Colonic mucosa (tissue), 4 donors: ENCODE measurements at regions not wholly inside any gene's neighbourhood (a gene's known extent, or its start where the extent isn't known, plus 50 kb on each side); places are given as distances from the start of the nearest gene placed in this dataset.

Experiments used
- DNase-seq: peaks from one replicate; pipeline ENCODE4 v3.0.0-alpha.2; 2020
- H3K27ac ChIP-seq: fragments of 200-600 bp; one replicate; pipeline ENCODE4 v1.8.0; 2021
- H3K27me3 ChIP-seq: fragments of 200-600 bp; one replicate; pipeline ENCODE4 v1.8.0; 2021
- H3K36me3 ChIP-seq: fragments of 200-600 bp; one replicate; pipeline ENCODE4 v1.8.0; 2021
- H3K4me1 ChIP-seq: fragments of 200-600 bp; one replicate; pipeline ENCODE4 v1.8.0; 2021; ENCODE audit warnings: mild to moderate bottlenecking
- H3K4me3 ChIP-seq: fragments of 200-600 bp; one replicate; pipeline ENCODE4 v1.8.0; 2021
- H3K9ac ChIP-seq, 2 donors: one replicate each; pipeline ENCODE4 v1.7.0; 2013; ENCODE audit warnings: control low read depth in 2 of 2, low read depth in 2 of 2, low read length in 2 of 2
- H3K9me3 ChIP-seq: fragments of 200-600 bp; one replicate; pipeline ENCODE4 v1.8.0; 2021
- CTCF ChIP-seq: fragments of 200-600 bp; IDR thresholded peaks from one replicate; pipeline ENCODE4 v1.8.0; 2022; ENCODE audit warnings: antibody characterized with exemption, mild to moderate bottlenecking
- intact Hi-C: fragments of 100-400 bp; cut with DNase I; formaldehyde crosslinking; loops from one replicate; pipeline ENCODE4 v1.14.1; 2022
- donor health status: healthy.
- donor health status: DM: no; HTN: no; CAD: no.
- donor health status: DM: no; HTN: no; CAD: no.

GRCh38 chr6:91476000-91476399 lies 889.1 kb upstream of the MAP3K7 start:
- Histone ChIP-seq H3K36me3 (no peaks in the 10 kb centered on the region), H3K9me3 (no peaks in the 10 kb centered on the region), H3K27ac (no peak overlapping the region), H3K4me3 (no peak overlapping the region), H3K4me1 (no peaks in the 10 kb centered on the region), H3K27me3 (no peaks in the 10 kb centered on the region), H3K9ac (no peak overlapping the region)
- intact Hi-C loops = no loop called here
- DNase-seq = peak; percentile 50
- TF ChIP-seq CTCF = no peak

GRCh38 chr6:91465393-91465792 lies 878.5 kb upstream of the MAP3K7 start:
- TF ChIP-seq CTCF = no peak
- no peak overlapping the region for H3K27ac ChIP-seq
- no peak overlapping the region for H3K4me3 ChIP-seq
- no peak overlapping the region for H3K9ac ChIP-seq
- intact Hi-C loops = no loop called here
- no peak for DNase-seq
- no peaks in the 10 kb centered on the region for H3K27me3 ChIP-seq
- no peaks in the 10 kb centered on the region for H3K36me3 ChIP-seq
- H3K4me1 ChIP-seq = no peaks in the 10 kb centered on the region
- no peaks in the 10 kb centered on the region for H3K9me3 ChIP-seq

- H3K9ac ChIP-seq = no peak overlapping the region
- no peak for TF ChIP-seq CTCF
- no peaks in the 10 kb centered on the region for H3K4me1 ChIP-seq
- H3K27ac ChIP-seq = no peak overlapping the region
- no peak for DNase-seq
- H3K36me3 ChIP-seq = no peaks in the 10 kb centered on the region
- no peak overlapping the region for H3K4me3 ChIP-seq
- no peaks in the 10 kb centered on the region for H3K27me3 ChIP-seq
- H3K9me3 ChIP-seq = no peaks in the 10 kb centered on the region
- intact Hi-C loops = no loop called here
Observed at GRCh38 chr6:91464718-91465117, 877.8 kb upstream of the MAP3K7 start.

GRCh38 chr6:91464201-91464600 lies 877.3 kb upstream of the MAP3K7 start:
- Histone ChIP-seq H3K27ac (no peak overlapping the region), H3K9ac (no peak overlapping the region), H3K27me3 (no peaks in the 10 kb centered on the region), H3K4me3 (no peak overlapping the region), H3K36me3 (no peaks in the 10 kb centered on the region), H3K9me3 (no peaks in the 10 kb centered on the region), H3K4me1 (no peaks in the 10 kb centered on the region)
- intact Hi-C loops = no loop called here
- no peak for TF ChIP-seq CTCF
- no peak for DNase-seq

- TF ChIP-seq CTCF = no peak
- Histone ChIP-seq H3K4me3 (no peak overlapping the region), H3K9me3 (no peaks in the 10 kb centered on the region)
Observed at GRCh38 chr6:91462241-91462640, 875.4 kb upstream of the MAP3K7 start.

More at GRCh38 chr6:91462241-91462640, 875.4 kb upstream of the MAP3K7 start:
- intact Hi-C loops = no loop called here
- Histone ChIP-seq H3K27ac (no peak overlapping the region), H3K9ac (no peak overlapping the region), H3K4me1 (no peaks in the 10 kb centered on the region), H3K27me3 (no peaks in the 10 kb centered on the region), H3K36me3 (no peaks in the 10 kb centered on the region)
- no peak for DNase-seq
